NCI-H2107 treated with DMSO at 0.1 percent for 48 hours (cell line): ENCODE measurements at regions not wholly inside any gene's neighbourhood (a gene's known extent, or its start where the extent isn't known, plus 50 kb on each side); places are given as distances from the start of the nearest gene placed in this dataset.
"Not testable (repeated sequence)": the region's sequence is repeated elsewhere in the genome, so short reads cannot be mapped to it uniquely, and the experiment has no call there.

Experiments used
- DNase-seq: peaks from one replicate; lab custom pipeline; 2025; ENCODE audit not compliant: unreplicated experiment; lab: John Stamatoyannopoulos, UW

DNA sequence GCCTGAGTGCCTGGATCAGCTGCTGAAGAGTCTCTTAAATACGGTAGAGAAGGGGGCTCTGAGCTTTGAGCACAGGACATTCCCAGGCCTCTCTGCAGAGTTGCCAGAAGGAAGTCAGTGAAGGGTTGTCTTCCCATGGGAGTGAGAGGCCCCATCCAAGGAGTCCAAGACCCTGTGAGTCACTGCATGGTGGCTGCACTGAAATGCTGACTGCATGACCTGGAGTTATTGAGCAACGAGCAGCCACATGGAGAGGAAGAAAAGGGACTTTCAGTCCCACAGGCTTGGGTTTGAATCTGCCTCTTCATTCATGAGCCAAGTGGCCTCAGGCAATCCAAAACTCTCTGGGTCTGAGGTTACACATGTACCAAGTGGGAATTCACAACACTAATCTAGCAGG, 69.6 kb upstream of the RASGRF1 start:
- no peak for DNase-seq

DNA sequence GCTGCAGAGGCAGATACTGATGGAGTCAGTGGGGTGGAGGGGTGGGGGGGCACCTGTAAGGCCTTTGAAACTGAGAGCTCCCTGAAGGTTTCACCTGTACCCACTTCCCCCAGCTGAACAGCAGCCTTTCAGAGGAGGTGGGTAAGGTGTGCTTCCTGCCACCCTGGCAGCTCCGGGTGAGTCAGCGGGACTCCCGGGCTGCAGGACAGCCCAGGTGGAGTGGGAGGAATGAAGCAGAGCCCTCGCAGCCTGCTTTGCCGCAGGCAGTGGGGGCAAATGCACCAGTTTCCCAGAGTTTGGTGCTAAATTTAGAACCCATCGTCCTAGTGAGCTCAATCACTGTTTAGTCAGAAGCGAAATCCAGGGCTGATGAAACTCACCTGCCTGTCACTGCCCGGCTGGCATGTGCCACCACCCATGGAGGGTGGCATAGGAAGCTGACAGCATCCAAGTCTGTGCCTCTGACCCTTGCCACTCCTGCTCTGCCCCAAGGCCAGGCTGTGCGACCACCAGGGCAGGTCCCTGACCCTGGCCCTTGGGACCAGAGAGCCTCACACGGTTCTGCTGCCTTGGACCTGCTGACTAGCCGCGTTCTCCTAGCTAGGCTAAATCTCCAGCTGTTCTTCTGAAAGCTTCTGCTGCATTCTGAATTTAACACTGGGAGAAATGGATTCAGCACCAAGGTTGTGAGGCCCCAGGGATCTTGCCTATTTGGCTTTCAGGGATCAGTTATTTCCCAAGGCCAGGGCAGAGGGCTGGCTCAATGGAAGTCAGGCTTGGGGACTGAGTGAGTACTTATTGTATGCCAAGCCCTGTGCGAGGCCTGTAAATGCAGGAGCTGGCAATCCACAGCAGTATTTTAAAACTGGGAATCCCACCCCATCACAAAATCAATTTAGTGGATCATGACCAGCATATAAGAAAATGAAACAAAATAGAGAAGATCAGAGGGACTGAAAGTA, 67.3 kb upstream of the RASGRF1 start:
- DNase-seq: no peak

DNA sequence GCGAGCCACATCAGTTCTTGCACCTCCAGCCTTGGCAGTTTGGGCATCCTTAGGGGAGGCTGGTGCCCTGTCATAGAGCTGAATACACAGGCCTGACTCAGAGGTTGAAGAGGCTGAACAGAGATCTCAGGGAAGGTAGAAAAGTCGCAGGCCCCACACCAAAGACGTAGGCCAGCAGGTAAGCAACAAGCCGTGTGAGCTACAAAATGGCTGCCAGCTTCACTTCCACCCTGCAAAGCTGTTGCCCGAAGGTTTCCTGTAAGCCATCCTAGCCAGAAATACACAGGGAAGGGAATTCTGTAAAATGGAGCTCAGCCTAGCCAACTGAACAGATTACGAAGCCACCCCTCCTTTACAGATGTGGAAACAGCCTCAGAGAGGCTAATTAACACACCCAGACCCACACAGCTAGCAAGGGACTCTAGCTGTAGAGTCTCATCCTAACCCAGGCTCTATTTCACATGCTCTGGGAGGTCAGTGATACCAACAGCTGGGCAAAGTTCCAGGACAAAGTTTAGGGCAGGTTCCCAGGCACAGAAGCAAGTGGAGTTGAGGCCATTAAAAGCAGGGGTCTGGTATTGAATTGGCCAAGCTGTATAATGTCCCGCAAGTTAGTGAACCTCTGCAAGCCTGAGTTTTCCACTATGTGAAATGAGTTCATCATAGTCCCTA, 66.3 kb upstream of the RASGRF1 start:
- DNase-seq: no peak

DNA sequence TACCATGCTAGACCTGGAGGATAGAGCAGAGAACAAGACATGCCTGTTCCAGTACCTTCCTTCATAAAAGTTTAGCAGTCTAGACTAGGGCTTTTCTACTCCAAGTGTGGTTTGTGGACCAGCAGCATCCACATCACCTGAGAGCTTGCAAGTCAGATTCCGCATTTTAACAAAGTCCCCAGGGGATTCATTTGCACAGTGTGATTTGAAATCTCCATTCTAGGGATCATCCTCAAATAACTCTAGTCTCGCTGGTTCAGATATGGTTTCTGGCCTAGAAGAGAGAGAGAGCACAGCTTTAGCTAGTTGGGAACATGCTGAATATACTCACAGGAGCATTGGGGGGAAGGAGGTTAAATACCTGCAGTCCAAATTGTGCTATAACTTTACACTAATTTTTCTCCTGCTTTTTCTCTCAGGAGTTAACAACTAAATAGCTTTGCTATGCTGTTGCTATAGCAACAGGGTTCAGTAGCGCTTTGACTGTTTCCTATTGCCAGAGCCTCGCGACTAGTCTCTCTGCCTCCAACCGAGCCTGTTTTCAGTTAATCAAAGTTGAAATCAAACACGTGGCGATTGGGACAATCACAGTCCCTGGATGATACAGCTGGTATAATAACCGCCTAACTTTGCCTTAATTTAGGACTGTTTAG, 64.0 kb upstream of the RASGRF1 start:
- DNase-seq: no peak

DNA sequence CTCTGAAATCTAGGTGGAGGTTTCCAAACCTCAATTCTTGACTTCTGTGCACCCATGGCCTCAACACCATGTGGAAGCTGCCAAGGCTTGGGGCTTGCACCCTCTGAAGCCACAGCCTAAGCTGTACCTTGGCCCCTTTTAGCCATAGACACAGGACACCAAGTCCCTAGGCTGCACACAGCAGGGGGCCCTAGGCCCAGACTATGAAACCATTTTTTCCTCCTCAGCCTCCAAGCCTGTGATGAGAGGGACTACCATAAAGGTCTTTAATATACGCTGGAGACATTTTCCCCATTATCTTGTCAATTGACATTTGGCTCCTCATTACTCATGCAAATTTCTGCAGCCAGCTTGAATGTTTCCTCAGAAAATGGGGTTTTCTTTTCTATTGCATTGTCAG, 53.7 kb upstream of the RASGRF1 start:
- DNase-seq: not testable (repeated sequence)

DNA sequence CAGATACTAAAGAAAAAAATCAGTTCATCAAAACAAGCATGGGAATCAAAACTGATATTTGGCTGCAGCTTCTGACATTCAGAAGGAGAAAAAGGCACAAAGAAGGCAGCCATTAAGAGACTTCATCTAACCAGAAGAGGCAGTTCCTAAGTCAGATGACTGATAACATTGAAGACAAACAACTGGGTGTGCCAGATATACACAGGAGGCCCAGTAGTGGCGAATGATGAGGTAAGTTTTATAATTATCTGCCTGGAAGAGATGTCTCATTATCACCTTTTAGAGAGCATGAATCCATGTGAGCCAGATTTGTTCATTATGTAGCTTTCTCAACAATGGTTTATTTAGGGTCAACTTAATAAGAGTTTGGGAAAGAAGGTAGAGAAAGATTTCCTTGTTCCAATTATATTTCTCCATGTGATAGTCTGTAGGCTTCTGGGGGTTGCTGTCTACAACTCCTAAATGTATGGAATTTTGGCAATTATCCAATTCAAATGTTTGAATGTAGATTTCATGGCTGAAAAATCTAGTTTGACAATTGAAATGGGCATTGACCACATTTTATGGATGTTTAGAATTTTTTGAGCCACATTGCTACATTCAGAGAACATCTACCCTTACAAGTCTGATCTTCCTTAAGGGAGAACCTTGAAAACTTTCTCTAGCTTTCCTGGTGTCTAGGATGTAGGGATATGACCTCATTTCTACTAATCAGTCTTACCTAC, 50.4 kb upstream of the RASGRF1 start:
- no peak for DNase-seq
